CD8-positive, alpha-beta memory T cell (primary cell): ENCODE measurements at regions not wholly inside any gene's neighbourhood (a gene's known extent, or its start where the extent isn't known, plus 50 kb on each side); places are given as distances from the start of the nearest gene placed in this dataset.
A peak's percentile ranks its signal among the peaks of the same experiment; 100 is the strongest.

Experiments used
- CTCF ChIA-PET: fragments of 350-600 bp; sonication (Branson Sonifier 250); formaldehyde crosslinking; loops from one replicate; lab custom pipeline; 2021; ENCODE audit warnings: antibody characterized with exemption; lab: Charles Lee
- POLR2A ChIA-PET: fragments of 350-600 bp; sonication (Branson Sonifier 250); formaldehyde crosslinking; loops from one replicate; lab custom pipeline; 2021; ENCODE audit warnings: antibody characterized with exemption; lab: Charles Lee
- DNase-seq, 5 donors: peaks; one replicate each; pipeline versions ENCODE4 v3.0.0 to v3.0.0-alpha.2; 2020 to 2022; ENCODE audit warnings: mixed read lengths in 1 of 5
- H3K27ac ChIP-seq: one replicate; pipeline ENCODE4 v1.7.0; 2013; ENCODE audit warnings: low read depth, mild to moderate bottlenecking, low read length, moderate library complexity
- H3K27me3 ChIP-seq: 2 replicates; pipeline ENCODE4 v1.7.0; 2013; ENCODE audit warnings: low read length, mild to moderate bottlenecking; ENCODE audit not compliant: insufficient read depth, poor library complexity, severe bottlenecking
- H3K36me3 ChIP-seq: 2 replicates; pipeline ENCODE4 v1.7.0; 2013; ENCODE audit warnings: mild to moderate bottlenecking, low read length, moderate library complexity; ENCODE audit not compliant: insufficient read depth
- H3K4me1 ChIP-seq: 2 replicates; pipeline ENCODE4 v1.7.0; 2013; ENCODE audit warnings: mild to moderate bottlenecking, low read length, moderate library complexity; ENCODE audit not compliant: insufficient read depth
- H3K4me3 ChIP-seq: 2 replicates; pipeline ENCODE4 v1.7.0; 2013; ENCODE audit warnings: mild to moderate bottlenecking, low read length
- H3K9me3 ChIP-seq: 2 replicates; pipeline ENCODE4 v1.7.0; 2013; ENCODE audit warnings: mild to moderate bottlenecking, low read length
- H3K27ac Mint-ChIP-seq, 8 donors: one replicate each; pipeline ENCODE4 v1.8.0; 2020 to 2021; ENCODE audit warnings: mixed read lengths in 8 of 8, mild to moderate bottlenecking in 6 of 8, inconsistent platforms in 3 of 8, moderate library complexity in 3 of 8
- H3K27me3 Mint-ChIP-seq, 2 donors: one replicate each; pipeline ENCODE4 v1.8.0; 2020 to 2021; ENCODE audit warnings: mixed read lengths in 2 of 2, mild to moderate bottlenecking in 1 of 2, moderate library complexity in 1 of 2
- H3K36me3 Mint-ChIP-seq, 3 donors: one replicate each; pipeline ENCODE4 v1.8.0; 2020 to 2021; ENCODE audit warnings: mixed read lengths in 3 of 3, inconsistent platforms in 1 of 3, mild to moderate bottlenecking in 1 of 3
- H3K4me1 Mint-ChIP-seq, 3 donors: one replicate each; pipeline ENCODE4 v1.8.0; 2020 to 2021; ENCODE audit warnings: mixed read lengths in 3 of 3, inconsistent platforms in 1 of 3, mild to moderate bottlenecking in 1 of 3
- H3K4me3 Mint-ChIP-seq, 7 donors: one replicate each; pipeline ENCODE4 v1.8.0; 2020 to 2021; ENCODE audit warnings: mixed read lengths in 7 of 7, mild to moderate bottlenecking in 6 of 7, moderate library complexity in 4 of 7, inconsistent platforms in 2 of 7
- H3K9me3 Mint-ChIP-seq, 5 donors: one replicate each; pipeline ENCODE4 v1.8.0; 2020 to 2022; ENCODE audit warnings: mixed read lengths in 5 of 5, mild to moderate bottlenecking in 3 of 5, moderate library complexity in 2 of 5, inconsistent platforms in 1 of 5

- Histone ChIP-seq H3K27ac (no peak overlapping the region), H3K4me3 (no peak overlapping the region), H3K27me3 (no peaks in the 10 kb centered on the region), H3K9me3 (no peaks in the 10 kb centered on the region), H3K4me1 (peaks cover 2% of the 10 kb centered on the region), H3K36me3 (no peaks in the 10 kb centered on the region)
- CTCF ChIA-PET = no interaction called here
- DNase-seq = no peak
- POLR2A ChIA-PET = no interaction called here
- H3K9me3 Mint-ChIP-seq = peaks cover 0 to 2% (median 0%) of the 10 kb centered on the region in 5 donors
- H3K27ac Mint-ChIP-seq = no peak overlapping the region
- H3K4me1 Mint-ChIP-seq = peaks cover 6 to 10% (median 9%) of the 10 kb centered on the region in 3 donors
- H3K4me3 Mint-ChIP-seq = no peak overlapping the region
- H3K27me3 Mint-ChIP-seq = peaks cover 0 to 14% of the 10 kb centered on the region in 2 donors
- no peaks in the 10 kb centered on the region for H3K36me3 Mint-ChIP-seq
Measured at GRCh38 chrX:40273356-40274050, 175.7 kb upstream of the BCOR start.

DNA sequence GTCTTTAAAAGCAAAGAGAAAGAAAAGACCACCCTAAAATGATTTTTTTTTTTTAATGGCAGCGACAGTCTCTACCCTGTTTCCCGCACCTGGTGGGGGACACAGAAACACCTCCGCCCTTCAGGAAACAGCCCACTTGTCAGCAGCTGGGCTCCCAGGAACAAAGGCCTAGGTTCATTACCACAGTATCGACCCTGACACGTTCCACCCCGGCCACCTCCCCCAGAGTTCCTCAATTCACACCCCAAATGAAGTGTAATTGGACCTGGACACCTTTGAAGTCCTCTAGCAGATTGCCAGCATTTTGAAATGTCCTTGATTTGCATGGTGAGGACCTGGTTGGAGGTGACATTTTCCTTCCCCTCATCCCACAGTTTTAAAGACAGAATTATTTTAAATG is 175.0 kb upstream of the BCOR start:
- ChIA-PET POLR2A (no interaction called here), CTCF (no interaction called here)
- no peaks in the 10 kb centered on the region for H3K36me3 Mint-ChIP-seq

DNA sequence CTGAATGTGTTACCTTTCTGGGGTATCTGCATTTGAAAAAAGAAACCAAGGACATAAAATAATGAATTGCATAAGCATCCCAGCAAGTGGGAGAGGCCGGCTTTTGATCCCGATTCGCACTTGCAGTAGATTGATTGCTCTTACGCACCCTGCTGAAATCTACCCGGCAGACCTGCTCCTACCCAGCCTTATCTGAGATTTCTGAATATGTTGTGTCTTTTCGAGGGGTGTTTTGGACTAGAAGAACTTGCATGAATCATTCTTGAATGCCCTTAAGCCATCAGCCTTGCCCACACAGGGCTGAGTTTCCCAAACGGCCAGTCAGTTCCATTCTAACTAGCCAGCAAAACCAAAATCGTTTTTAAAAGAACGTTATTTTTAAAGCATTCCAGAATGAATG is 174.4 kb upstream of the BCOR start:
- Histone ChIP-seq H3K4me1 (peaks cover 5% of the 10 kb centered on the region), H3K27me3 (no peaks in the 10 kb centered on the region), H3K4me3 (no peak overlapping the region), H3K36me3 (no peaks in the 10 kb centered on the region), H3K27ac (no peak overlapping the region), H3K9me3 (no peaks in the 10 kb centered on the region)
- peaks cover 0 to 17% of the 10 kb centered on the region in 2 donors for H3K27me3 Mint-ChIP-seq
- H3K4me3 Mint-ChIP-seq = no peak overlapping the region
- DNase-seq = no peak
- H3K9me3 Mint-ChIP-seq = peaks cover 0 to 2% (median 0%) of the 10 kb centered on the region in 5 donors
- POLR2A ChIA-PET = no interaction called here
- peaks cover 0 to 3% (median 1%) of the 10 kb centered on the region in 3 donors for H3K4me1 Mint-ChIP-seq
- no peak overlapping the region for H3K27ac Mint-ChIP-seq
- H3K36me3 Mint-ChIP-seq = no peaks in the 10 kb centered on the region
- CTCF ChIA-PET = no interaction called here

More for the DNA sequence above, 175.0 kb upstream of the BCOR start:
- no peak for DNase-seq
- no peaks in the 10 kb centered on the region for H3K9me3 ChIP-seq
- H3K4me3 ChIP-seq = no peak overlapping the region
- Mint-ChIP-seq H3K4me3 (no peak overlapping the region), H3K4me1 (peaks cover 0 to 3% (median 1%) of the 10 kb centered on the region in 3 donors), H3K27me3 (peaks cover 0 to 17% of the 10 kb centered on the region in 2 donors), H3K9me3 (peaks cover 0 to 2% (median 0%) of the 10 kb centered on the region in 5 donors), H3K27ac (no peak overlapping the region)
- H3K27me3 ChIP-seq = no peaks in the 10 kb centered on the region
- H3K36me3 ChIP-seq = no peaks in the 10 kb centered on the region
- no peaks in the 10 kb centered on the region for H3K4me1 ChIP-seq
- no peak overlapping the region for H3K27ac ChIP-seq

DNA sequence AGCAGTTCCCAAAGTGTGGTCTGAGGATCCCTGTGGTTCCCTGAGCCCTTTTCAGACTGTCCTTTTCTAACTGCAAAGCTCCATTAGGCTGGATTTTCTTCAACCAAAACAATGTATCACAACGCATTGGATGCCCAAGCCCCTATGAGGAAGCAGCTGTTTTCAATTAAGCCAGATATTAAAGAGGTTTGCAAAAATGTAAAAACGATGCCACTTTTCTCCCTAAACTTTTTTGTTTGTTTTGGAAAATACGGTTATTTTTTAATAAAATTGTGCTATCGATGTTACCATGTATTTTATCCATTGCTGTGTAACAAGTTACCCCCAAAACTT is 170.4 kb upstream of the BCOR start:
- no peaks in the 10 kb centered on the region for H3K9me3 Mint-ChIP-seq
- POLR2A ChIA-PET = no interaction called here
- H3K4me1 Mint-ChIP-seq = peaks cover 3 to 9% (median 6%) of the 10 kb centered on the region in 3 donors
- no peak overlapping the region for H3K4me3 Mint-ChIP-seq
- no peaks in the 10 kb centered on the region for H3K36me3 Mint-ChIP-seq
- H3K27ac Mint-ChIP-seq = no peak overlapping the region
- H3K36me3 ChIP-seq = no peaks in the 10 kb centered on the region
- DNase-seq = no peak
- no peaks in the 10 kb centered on the region for H3K27me3 ChIP-seq
- peaks cover 0 to 14% of the 10 kb centered on the region in 2 donors for H3K27me3 Mint-ChIP-seq
- no peak overlapping the region for H3K4me3 ChIP-seq
- H3K27ac ChIP-seq = no peak overlapping the region
- CTCF ChIA-PET = interaction anchor here (0.8 kb wide), 1 partner anchor 454 kb away, joined by 3 read pairs; no protein-coding TSS in a partner anchor
- H3K4me1 ChIP-seq = peaks cover 12% of the 10 kb centered on the region
- H3K9me3 ChIP-seq = no peaks in the 10 kb centered on the region

GRCh38 chrX:40267334-40268187 is 169.8 kb upstream of the BCOR start:
- peaks cover 0 to 14% of the 10 kb centered on the region in 2 donors for H3K27me3 Mint-ChIP-seq
- H3K27ac ChIP-seq = no peak overlapping the region

DNA sequence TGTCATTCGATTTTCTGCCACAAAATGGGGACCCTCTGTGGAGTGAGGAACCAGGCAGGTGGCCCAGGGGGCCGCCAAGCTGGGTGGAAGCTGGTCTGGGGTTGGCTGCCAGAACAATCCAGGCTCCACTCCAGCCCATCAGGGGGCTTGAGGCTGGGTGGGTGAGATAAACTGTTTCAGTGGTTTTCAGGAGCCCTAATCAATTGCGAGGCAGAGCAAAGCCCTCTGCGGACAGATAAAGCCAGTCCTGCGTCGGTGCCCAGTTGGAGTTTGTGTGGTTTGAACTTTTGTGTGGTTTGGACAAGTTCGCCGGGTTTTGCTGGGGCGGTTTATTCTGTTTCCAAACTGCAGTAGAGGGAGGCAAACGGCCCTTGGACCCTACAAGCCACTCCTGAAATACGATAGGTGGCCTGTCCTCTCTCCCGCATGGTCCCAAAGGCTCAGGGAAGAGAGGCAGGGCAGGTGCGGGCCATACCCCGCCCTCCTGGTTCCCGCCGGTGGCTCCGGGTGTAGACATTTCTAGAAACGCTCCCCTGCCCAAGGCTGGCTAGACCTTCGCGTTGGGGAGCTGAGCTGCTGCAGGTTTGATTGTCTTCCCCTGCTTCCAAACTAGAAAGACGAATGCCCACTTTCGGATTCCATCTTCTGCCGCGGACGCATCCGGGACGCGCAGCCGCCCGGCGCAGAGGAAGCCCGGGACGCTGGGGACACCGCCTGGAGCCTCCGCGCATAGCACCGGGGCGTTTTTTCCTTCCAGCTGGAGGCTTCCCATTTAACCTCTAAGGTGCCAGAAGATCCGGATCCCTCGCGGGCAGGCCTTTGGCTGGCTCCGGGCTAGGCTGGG is 169.0 kb upstream of the BCOR start:
- Histone ChIP-seq H3K4me3 (peak overlapping the region; percentile 63), H3K27me3 (no peaks in the 10 kb centered on the region), H3K27ac (no peak overlapping the region), H3K4me1 (peaks cover 12% of the 10 kb centered on the region), H3K9me3 (no peaks in the 10 kb centered on the region), H3K36me3 (no peaks in the 10 kb centered on the region)
- peak overlapping the region; percentile 80 to 91 (median 82) for H3K4me3 Mint-ChIP-seq
- H3K27ac Mint-ChIP-seq = peak overlapping the region in 6 of 8 donors; percentile 21 to 92 (median 57)
- peaks cover 0 to 11% of the 10 kb centered on the region in 2 donors for H3K27me3 Mint-ChIP-seq
- H3K9me3 Mint-ChIP-seq = no peaks in the 10 kb centered on the region
- ChIA-PET CTCF (interaction anchor here (0.7 to 1.4 kb wide), 12 partner anchors 10 to 535 kb away, joined by 3 to 7 read pairs (median 3); no protein-coding TSS in a partner anchor), POLR2A (interaction anchor here (1.2 kb wide), 1 partner anchor 90 kb away, joined by 5 read pairs; no protein-coding TSS in a partner anchor)
- peaks cover 3 to 9% (median 6%) of the 10 kb centered on the region in 3 donors for H3K4me1 Mint-ChIP-seq
- peak; percentile 25 to 61 (median 41) for DNase-seq
- no peaks in the 10 kb centered on the region for H3K36me3 Mint-ChIP-seq

More at GRCh38 chrX:40267334-40268187, 169.8 kb upstream of the BCOR start:
- H3K36me3 ChIP-seq = no peaks in the 10 kb centered on the region
- Mint-ChIP-seq H3K9me3 (no peaks in the 10 kb centered on the region), H3K4me3 (peak overlapping the region; percentile 3 to 87 (median 44)), H3K27ac (peak overlapping the region in 2 of 8 donors; percentile 47 to 72), H3K36me3 (no peaks in the 10 kb centered on the region), H3K4me1 (peaks cover 3 to 9% (median 6%) of the 10 kb centered on the region in 3 donors)
- ChIA-PET POLR2A (interaction anchor here (1.2 kb wide), 1 partner anchor 91 kb away, joined by 5 read pairs; no protein-coding TSS in a partner anchor), CTCF (interaction anchor here (0.7 to 1.4 kb wide), 12 partner anchors 9 to 536 kb away, joined by 3 to 7 read pairs (median 3); no protein-coding TSS in a partner anchor)
- no peaks in the 10 kb centered on the region for H3K9me3 ChIP-seq
- H3K27me3 ChIP-seq = no peaks in the 10 kb centered on the region
- DNase-seq = no peak
- H3K4me1 ChIP-seq = peaks cover 12% of the 10 kb centered on the region
- H3K4me3 ChIP-seq = peak overlapping the region; percentile 63

- Histone ChIP-seq H3K4me1 (peaks cover 12% of the 10 kb centered on the region), H3K27ac (no peak overlapping the region), H3K4me3 (no peak overlapping the region), H3K9me3 (no peaks in the 10 kb centered on the region), H3K27me3 (no peaks in the 10 kb centered on the region), H3K36me3 (no peaks in the 10 kb centered on the region)
- Mint-ChIP-seq H3K4me3 (peak overlapping the region; percentile 22 to 91 (median 81)), H3K27me3 (peaks cover 0 to 11% of the 10 kb centered on the region in 2 donors), H3K4me1 (peaks cover 3 to 9% (median 6%) of the 10 kb centered on the region in 3 donors), H3K9me3 (no peaks in the 10 kb centered on the region), H3K27ac (peak overlapping the region in 4 of 8 donors; percentile 29 to 92 (median 62)), H3K36me3 (no peaks in the 10 kb centered on the region)
- ChIA-PET POLR2A (no interaction called here), CTCF (interaction anchor here (1.3 kb wide), 1 partner anchor 535 kb away, joined by 3 read pairs; no protein-coding TSS in a partner anchor)
- DNase-seq = no peak
Measured at GRCh38 chrX:40265936-40266335, 168.2 kb upstream of the BCOR start.
